ENCODE measurements at regions not wholly inside any gene's neighbourhood (a gene's known extent, or its start where the extent isn't known, plus 50 kb on each side); places are given as distances from the start of the nearest gene placed in this dataset.

DNA sequence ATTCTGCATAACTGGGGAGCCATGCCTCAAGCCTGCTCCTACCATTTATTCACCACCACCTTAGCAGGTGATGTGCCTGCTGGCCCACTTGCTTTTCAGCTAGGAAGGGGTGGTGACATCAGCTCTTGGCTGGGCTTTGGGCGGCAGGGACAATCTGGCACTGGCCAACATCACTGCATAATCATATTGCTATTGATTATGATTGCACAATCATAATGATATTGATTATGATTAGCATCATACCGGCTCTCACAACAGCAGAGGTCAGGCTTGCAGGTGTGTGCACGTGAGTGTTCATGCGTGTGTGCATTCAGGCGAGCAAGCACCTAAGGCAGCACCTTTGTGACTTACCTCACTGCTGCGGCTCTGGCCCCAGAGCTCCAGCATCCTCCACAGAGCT is 273.8 kb downstream of the AJAP1 start:
- no peak for DNase-seq

DNA sequence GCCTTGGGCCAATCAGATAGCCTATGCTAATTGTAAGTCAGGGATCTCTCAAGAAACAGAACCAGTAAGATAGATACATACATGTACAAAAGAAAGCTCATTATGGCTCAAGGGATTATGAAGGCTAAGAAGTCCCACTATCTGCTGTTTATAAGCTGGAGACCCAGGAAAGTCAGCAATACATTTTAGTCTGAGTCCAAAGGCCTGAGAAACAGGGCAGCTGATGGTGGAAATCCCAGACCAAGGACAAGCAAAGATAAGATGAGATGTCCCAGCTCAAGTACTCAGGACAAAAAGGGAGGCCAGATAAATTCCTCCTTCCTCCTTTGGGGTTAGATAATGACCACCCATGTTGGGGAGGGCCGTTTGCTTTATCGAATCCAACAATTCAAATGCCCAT is 269.9 kb downstream of the AJAP1 start:
- DNase-seq: no peak

DNA sequence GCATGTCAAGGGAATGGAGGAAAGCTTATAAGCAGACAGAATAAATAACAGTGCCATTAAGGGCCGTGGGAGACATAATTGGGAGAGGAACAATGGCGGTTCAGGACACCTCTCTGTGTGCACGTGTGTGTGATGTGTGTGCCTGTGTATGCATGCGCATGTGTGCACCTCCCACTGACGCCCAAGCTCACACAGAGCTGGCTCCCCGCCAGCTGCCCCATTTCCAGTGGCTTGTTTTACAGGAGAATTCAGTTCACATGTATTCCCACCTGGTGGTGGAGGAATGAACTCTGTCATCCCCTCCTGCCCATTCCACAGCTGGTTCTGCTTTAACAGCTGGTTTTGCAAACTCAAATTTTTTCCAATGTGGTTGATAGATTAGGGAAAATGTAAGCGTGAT is 262.2 kb downstream of the AJAP1 start:
- no peak for DNase-seq

DNA sequence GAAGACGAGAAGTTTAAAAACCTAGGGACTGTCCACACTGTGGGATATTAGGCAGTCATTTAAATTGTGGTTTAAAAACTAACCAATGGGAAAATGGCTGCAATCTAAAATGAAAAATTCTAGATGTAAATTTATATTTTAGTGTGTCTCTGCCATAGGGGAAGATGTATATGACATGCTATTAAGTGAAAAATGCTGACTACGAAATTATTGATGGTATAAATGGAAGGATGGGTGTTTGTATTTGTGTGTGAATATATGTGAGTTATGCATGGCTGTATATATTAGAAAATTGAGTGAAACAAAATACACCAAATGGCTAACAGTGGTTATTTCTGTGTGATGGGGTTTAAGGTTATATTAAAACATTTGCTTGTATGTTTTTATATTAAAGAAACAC is 260.7 kb downstream of the AJAP1 start:
- no peak for DNase-seq

DNA sequence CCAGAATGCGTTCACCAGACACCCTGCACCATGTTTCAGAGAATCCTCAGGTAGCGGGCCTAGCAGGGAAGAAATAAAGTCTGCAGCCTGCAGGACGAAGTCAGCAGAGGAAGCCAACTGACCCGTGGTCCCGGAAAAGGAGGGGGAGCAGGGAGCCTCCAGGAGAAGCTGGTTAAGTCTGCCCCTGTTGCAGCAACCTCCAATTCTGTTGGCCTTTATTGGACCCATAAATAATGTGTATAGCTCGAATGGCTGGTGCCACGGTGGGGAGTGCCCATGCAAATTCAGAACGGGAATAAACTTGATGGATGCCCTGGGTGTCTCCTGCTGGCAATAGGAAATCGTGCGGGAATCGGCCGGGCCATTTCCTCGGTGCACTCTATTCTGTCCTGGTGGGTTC is 254.1 kb downstream of the AJAP1 start:
- DNase-seq: no peak

DNA sequence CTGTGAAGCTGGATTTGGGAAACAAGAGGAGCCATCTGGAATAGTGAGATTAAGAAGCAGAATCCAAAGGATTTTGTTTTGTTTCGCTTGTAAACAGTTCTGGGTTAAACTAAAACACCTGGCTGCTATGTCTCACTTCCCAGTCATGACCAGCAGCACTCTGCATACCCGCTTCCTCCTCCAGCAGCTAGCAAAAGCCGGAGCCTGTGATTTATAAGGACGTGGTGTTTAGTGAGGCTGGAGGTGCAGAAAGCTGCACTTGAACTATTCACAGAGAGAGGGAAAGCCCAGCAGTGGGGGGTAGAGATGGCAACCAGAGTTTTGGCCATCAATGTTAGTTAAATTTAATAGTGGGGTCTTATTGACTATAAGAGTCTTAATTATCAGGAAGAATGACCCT is 240.2 kb downstream of the AJAP1 start:
- no peak for DNase-seq

DNA sequence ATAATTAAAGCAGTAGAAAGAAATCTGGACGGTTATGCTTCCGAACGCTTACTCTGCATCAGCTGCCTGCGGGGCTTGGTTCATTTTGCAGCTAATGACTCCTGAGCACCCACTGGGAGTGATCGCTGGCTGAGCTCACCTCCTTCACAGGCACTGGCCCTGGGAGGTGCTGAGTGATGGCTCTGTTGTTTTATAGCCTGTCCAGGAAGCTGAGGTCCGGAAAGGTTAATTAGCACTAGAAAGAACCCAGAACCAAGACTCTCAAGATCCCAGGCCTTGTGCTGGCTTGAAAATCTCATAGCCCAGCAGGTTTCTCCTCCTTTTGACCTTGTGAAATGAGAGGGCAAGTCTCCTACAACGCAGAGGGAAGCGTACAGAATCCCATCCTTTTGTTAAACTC is 226.2 kb downstream of the AJAP1 start:
- DNase-seq: no peak

DNA sequence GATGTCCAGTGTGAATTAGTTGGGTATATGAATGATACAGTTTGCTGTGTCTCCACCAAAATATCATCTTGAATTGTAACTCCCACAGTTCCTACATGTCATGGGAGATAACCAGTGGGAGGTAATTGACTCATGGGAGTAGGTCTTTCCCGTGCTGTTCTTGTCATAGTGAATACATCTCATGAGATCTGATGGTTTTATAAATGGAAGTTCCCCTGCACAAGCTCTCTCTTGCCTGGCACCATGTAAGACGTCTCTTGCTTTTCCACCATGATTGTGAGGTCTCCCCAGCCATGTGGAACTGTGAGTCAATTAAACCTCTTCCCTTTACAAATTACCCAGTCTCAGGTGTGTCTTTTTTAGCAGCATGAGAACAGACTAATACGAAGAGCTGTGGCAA is 223.0 kb downstream of the AJAP1 start:
- no peak for DNase-seq

DNA sequence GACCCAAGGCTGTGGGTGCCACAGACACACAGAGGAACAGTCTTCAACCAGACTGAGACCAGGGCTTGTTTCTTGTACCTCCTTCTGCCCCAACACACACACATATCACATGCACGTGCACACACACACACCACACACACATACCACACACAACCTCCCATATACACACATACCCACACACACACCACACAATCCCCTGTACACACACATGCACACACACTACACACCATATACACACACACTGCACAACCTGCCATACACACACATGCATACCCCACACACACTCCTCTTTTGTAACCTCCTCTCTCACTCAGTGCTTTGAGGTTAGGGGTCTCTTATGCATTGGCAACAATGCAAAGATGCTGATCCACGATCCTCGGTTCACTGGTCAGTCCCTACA is 217.0 kb downstream of the AJAP1 start:
- DNase-seq: no peak

DNA sequence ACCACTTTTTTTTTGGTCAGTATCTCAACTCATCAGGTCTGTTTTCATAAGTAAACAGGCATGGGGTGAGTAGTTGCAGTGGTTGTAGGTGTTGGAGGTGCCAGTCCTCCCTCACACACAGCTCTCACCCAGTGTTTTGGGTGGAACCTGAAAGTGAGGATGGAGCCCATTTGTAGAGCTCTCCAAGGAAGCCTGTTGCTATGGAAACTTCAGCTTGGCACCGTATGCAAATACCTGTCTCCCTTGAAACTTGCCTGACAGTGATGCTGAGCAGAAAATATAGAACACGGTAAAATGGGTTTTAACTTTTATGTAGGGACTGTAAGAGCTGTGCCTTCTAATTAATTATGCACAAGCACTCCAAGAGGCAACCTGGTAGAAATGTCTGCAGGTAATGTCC is 214.1 kb downstream of the AJAP1 start:
- DNase-seq: no peak

DNA sequence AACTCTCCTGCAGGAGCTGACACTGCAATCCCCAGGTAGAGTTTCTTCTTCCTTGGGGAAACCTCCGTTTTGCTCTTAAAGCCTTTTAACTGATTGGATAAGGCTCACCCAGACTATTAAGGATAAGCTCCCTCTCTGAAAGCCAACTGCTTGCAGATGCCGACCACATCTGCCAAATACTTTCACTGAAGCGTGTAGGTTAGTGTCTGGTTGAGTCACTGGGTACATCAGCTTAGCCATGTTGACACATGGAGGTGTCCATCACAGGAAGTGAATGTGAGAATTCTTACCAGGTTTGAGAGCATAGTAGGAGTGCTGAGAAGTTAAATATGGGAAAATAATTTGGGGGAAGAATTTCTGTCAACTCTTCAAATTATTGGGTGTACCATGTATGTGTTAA is 202.0 kb downstream of the AJAP1 start:
- no peak for DNase-seq

DNA sequence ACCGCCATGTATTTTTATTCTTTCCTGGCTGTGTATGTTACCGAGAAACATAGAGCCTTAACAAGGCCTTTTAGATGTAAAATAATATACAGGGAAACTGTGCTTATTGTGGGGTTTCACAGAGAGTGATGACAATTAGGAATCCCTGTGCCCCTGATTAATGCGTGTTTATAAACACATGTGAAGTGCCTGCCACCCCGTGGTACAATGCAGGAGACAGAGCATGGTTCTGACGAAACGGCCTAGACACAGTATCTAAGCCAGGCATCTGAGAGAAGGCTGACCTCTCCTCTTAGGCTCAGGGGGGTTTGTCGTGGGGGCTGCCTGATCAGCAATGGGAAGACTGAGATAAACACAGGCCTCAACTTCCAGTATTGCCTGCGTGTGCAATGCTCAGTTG is 200.0 kb downstream of the AJAP1 start:
- DNase-seq: no peak

DNA sequence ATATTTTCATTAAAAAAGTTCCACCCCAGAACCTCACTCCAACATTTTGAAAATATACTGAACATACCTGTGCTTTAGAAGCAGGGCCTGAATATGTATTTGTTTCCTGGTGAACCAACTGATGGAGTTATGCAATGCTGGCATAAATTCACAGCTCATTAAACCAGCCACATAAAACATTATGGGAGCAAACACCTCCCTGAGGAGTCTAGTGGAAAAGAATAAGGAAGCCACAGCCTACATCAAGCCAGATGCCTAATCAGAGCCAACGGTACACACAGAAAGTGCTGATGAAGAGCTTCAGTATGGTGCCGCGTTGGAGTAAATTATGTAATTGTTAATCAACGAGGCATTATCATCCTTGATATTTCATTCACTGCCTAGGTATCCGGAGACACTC is 199.5 kb downstream of the AJAP1 start:
- DNase-seq: no peak

DNA sequence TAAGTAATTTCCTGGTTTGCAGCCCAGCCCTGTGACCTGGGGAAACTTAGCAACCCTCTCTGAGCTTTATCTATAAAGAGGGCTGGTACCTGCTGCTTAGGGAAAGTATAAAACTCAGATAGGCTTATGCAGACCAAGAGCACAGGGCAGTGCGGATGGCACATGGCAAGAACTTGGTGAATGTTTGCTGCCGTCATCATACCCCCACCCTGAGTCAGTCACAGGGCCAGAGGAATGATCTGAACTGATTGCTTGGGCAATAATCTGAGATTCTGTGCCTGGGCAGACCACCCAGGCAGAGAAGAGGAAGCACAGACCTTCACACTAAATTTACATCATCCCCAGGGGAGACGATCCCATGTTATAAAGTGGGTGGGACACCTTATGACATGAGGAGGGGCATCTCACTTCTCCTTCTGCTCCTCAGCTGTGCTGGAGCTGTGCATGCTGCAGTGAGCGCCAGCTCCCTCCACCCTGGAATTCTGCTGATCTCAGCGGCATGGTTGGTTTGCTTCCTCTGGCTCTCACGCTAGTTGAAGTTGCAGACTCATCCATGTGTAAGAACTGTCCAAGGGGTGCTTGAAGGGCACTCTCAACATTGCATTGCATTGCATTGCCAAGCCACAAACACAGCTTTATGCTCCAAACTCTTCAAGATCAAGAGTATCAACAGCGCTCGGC is 197.1 kb downstream of the AJAP1 start:
- no peak for DNase-seq

DNA sequence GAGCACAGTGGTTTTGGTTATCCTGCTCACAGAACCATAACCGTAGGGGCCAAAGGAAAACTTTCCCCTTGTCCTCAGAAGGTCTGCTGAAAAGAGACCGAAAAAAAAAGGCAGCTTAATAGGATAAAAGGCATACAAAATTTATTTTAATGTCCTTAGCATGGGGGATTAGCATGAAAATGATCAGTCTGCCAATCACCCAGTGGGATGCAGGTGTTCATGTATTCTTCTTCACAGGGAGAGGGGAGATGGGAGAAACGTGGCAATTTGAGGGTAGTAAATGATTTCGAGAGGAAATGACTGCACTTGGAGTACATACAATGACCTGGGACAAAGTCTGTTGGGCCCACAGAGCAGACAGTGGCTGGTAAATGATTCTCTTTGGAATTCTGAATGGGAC is 194.0 kb downstream of the AJAP1 start:
- no peak for DNase-seq

DNA sequence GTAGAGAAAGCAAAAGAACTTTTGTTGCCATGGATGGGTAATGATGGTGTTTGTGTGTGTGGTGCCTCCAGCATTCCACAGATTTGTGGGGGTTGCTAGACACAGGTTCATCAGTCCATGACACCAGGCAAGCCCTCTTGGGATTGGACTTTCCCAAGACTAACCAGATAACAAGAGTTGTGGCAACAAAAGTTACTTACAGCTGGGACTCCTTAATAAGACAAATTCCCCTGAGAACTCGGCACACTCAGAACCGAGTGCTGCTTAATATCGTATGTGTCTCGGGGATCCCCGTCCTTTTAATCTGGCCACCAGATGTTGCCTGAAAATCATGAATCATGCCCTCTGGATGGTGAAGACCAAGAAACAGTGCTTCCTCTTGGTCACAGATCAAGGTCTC is 193.3 kb downstream of the AJAP1 start:
- DNase-seq: no peak
